ENCODE measurements at regions not wholly inside any gene's neighbourhood (a gene's known extent, or its start where the extent isn't known, plus 50 kb on each side); places are given as distances from the start of the nearest gene placed in this dataset.

- Histone ChIP-seq H3K4me3 (ENCODE audit: low read depth, low read length) (no peak overlapping the region), H3K9ac (no peak overlapping the region), H3K4me2 (ENCODE audit: low read length) (no peak overlapping the region), H3K27me3 (ENCODE audit: control insufficient read depth, insufficient read depth, low read length) (no peaks in the 10 kb centered on the region), H3K36me3 (ENCODE audit: control insufficient read depth, insufficient read depth, low read length) (no peaks in the 10 kb centered on the region), H2AFZ (no peak overlapping the region), H3K4me1 (no peaks in the 10 kb centered on the region), H3K27ac (no peak overlapping the region), H3K9me3 (ENCODE audit: control insufficient read depth, low read length) (no peaks in the 10 kb centered on the region), H3K79me2 (no peaks in the 10 kb centered on the region)
- TF ChIP-seq CTCF (IDR thresholded peaks at IDR 0.05): no peak
Measured at GRCh38 chr16:87166321-87166720, 150.9 kb downstream of the C16orf95 start.

GRCh38 chr16:87166934-87167333 is 150.3 kb downstream of the C16orf95 start:
- no peaks in the 10 kb centered on the region for H3K27me3 ChIP-seq (ENCODE audit: control insufficient read depth, insufficient read depth, low read length)
- H3K4me1 ChIP-seq: no peaks in the 10 kb centered on the region
- no peaks in the 10 kb centered on the region for H3K9me3 ChIP-seq (ENCODE audit: control insufficient read depth, low read length)
- H3K4me2 ChIP-seq (ENCODE audit: low read length): no peak overlapping the region
- H3K79me2 ChIP-seq: no peaks in the 10 kb centered on the region
- no peak overlapping the region for H3K27ac ChIP-seq
- no peak overlapping the region for H2AFZ ChIP-seq
- H3K9ac ChIP-seq: no peak overlapping the region
- no peaks in the 10 kb centered on the region for H3K36me3 ChIP-seq (ENCODE audit: control insufficient read depth, insufficient read depth, low read length)
- no peak for TF ChIP-seq CTCF (IDR thresholded peaks at IDR 0.05)
- no peak overlapping the region for H3K4me3 ChIP-seq (ENCODE audit: low read depth, low read length)

DNA sequence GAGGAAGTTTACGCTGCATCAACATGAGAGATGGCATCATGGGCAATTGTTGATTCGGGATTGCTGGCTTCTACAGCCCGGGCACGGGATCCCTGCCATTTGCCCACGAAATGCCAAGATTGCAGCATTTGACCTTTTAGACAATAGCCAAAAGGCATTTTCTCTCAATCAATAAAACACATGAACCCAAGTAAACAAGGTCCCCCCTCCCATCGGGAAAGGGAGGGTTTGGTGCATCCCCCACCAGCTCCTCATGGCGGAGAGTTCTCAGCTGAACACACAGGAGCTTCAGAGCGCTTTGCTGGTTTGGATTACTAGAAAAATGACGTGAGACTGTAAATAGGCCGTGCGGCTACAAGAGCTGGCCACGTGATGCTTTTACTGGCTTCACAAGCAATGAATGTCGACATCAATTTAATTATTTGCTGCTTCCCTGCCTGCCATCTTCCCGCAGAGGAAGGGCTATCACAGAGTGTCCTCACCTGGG is 147.6 kb downstream of the C16orf95 start:
- no peaks in the 10 kb centered on the region for H3K79me2 ChIP-seq
- no peak for TF ChIP-seq CTCF (IDR thresholded peaks at IDR 0.05)

GRCh38 chr16:87170310-87170709 is 146.9 kb downstream of the C16orf95 start:
- Histone ChIP-seq H3K4me1 (no peaks in the 10 kb centered on the region), H3K27me3 (ENCODE audit: control insufficient read depth, insufficient read depth, low read length) (no peaks in the 10 kb centered on the region), H2AFZ (no peak overlapping the region), H3K4me3 (ENCODE audit: low read depth, low read length) (no peak overlapping the region), H3K9me3 (ENCODE audit: control insufficient read depth, low read length) (no peaks in the 10 kb centered on the region), H3K4me2 (ENCODE audit: low read length) (no peak overlapping the region), H3K79me2 (no peaks in the 10 kb centered on the region), H3K9ac (no peak overlapping the region), H3K36me3 (ENCODE audit: control insufficient read depth, insufficient read depth, low read length) (no peaks in the 10 kb centered on the region), H3K27ac (no peak overlapping the region)
- TF ChIP-seq CTCF (IDR thresholded peaks at IDR 0.05): no peak

More for the DNA sequence above, 147.6 kb downstream of the C16orf95 start:
- no peaks in the 10 kb centered on the region for H3K4me1 ChIP-seq
- no peak overlapping the region for H3K9ac ChIP-seq
- H3K4me2 ChIP-seq (ENCODE audit: low read length): no peak overlapping the region
- no peaks in the 10 kb centered on the region for H3K36me3 ChIP-seq (ENCODE audit: control insufficient read depth, insufficient read depth, low read length)
- H3K27ac ChIP-seq: no peak overlapping the region
- H2AFZ ChIP-seq: no peak overlapping the region
- no peak overlapping the region for H3K4me3 ChIP-seq (ENCODE audit: low read depth, low read length)
- no peaks in the 10 kb centered on the region for H3K27me3 ChIP-seq (ENCODE audit: control insufficient read depth, insufficient read depth, low read length)
- H3K9me3 ChIP-seq (ENCODE audit: control insufficient read depth, low read length): no peaks in the 10 kb centered on the region

GRCh38 chr16:87171723-87172122 is 145.5 kb downstream of the C16orf95 start:
- no peak overlapping the region for H3K4me2 ChIP-seq (ENCODE audit: low read length)
- no peak overlapping the region for H3K27ac ChIP-seq
- no peaks in the 10 kb centered on the region for H3K4me1 ChIP-seq
- no peak for TF ChIP-seq CTCF (IDR thresholded peaks at IDR 0.05)
- no peaks in the 10 kb centered on the region for H3K27me3 ChIP-seq (ENCODE audit: control insufficient read depth, insufficient read depth, low read length)
- no peaks in the 10 kb centered on the region for H3K79me2 ChIP-seq
- H3K9ac ChIP-seq: no peak overlapping the region
- H3K9me3 ChIP-seq (ENCODE audit: control insufficient read depth, low read length): no peaks in the 10 kb centered on the region
- H2AFZ ChIP-seq: no peak overlapping the region
- no peaks in the 10 kb centered on the region for H3K36me3 ChIP-seq (ENCODE audit: control insufficient read depth, insufficient read depth, low read length)
- no peak overlapping the region for H3K4me3 ChIP-seq (ENCODE audit: low read depth, low read length)
